ENCODE measurements at regions not wholly inside any gene's neighbourhood (a gene's known extent, or its start where the extent isn't known, plus 50 kb on each side); places are given as distances from the start of the nearest gene placed in this dataset.
"Not testable (repeated sequence)": the region's sequence is repeated elsewhere in the genome, so short reads cannot be mapped to it uniquely, and the experiment has no call there.

DNA sequence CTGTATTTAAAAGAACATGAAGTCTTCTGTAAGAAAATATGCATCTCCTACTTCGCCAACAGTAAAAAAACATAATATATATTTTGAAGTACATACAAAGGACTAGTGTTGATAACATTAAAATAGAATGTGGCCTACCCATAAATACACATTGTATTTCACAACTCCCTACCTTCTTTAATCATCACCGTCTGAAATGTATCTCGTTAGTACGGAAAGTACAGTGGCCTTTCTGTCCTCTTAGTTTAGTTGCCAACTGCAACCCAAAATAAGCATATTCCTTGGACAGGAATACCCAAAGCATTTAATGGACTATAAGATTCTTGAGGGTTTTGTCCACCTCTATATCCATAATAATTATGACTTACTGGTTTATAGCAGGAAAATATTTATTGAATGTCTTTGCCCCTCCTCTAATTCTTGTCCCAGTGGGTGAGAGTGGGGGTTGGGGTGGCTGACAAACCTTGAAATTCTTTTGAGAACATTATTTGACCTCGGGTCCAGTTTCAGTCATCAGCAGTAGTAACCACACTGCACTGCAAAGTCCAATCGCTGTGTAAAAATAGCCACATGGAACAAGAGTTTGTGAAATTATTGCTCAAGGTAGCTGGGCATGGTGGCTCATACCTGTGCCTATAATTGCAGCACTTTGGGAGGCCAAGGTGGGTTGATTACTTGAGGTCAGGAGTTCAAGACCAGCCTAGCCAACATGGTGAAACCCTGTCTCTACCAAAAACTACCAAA, 474.5 kb downstream of the KLHL13 start:
- Histone ChIP-seq H3K9me3 (ENCODE audit: low read depth, low read length) (no peaks in the 10 kb centered on the region), H3K4me3 (no peak overlapping the region), H3K27ac (no peak overlapping the region), H3K9ac (ENCODE audit: insufficient read length) (no peak overlapping the region), H3K36me3 (ENCODE audit: insufficient read depth, low read length) (no peaks in the 10 kb centered on the region)
- no peak for TF ChIP-seq EZH2 (IDR thresholded peaks at IDR 0.05)
- TF ChIP-seq POLR2AphosphoS5 (IDR thresholded peaks at IDR 0.05; ENCODE audit: borderline replicate concordance, low read depth, low read length): no peak
- TF ChIP-seq FOXP2 (optimal IDR thresholded peaks at IDR 0.05; ENCODE audit: control extremely low read depth, extremely low read length, insufficient read depth): no peak
- DNase-seq (ENCODE audit: low read depth, low spot score): no peak

GRCh38 chrX:117636826-117637225, 479.8 kb downstream of the KLHL13 start:
- TF ChIP-seq POLR2AphosphoS5 (IDR thresholded peaks at IDR 0.05; ENCODE audit: borderline replicate concordance, low read depth, low read length): no peak
- TF ChIP-seq EZH2 (IDR thresholded peaks at IDR 0.05): no peak
- no peak for TF ChIP-seq FOXP2 (optimal IDR thresholded peaks at IDR 0.05; ENCODE audit: control extremely low read depth, extremely low read length, insufficient read depth)
- Histone ChIP-seq H3K27ac (no peak overlapping the region), H3K9ac (ENCODE audit: insufficient read length) (no peak overlapping the region), H3K9me3 (ENCODE audit: low read depth, low read length) (no peaks in the 10 kb centered on the region), H3K36me3 (ENCODE audit: insufficient read depth, low read length) (no peaks in the 10 kb centered on the region), H3K4me3 (no peak overlapping the region)
- DNase-seq (ENCODE audit: low read depth, low spot score): no peak

GRCh38 chrX:117633277-117633676, 483.3 kb downstream of the KLHL13 start:
- DNase-seq (ENCODE audit: low read depth, low spot score): no peak
- no peak overlapping the region for H3K4me3 ChIP-seq
- TF ChIP-seq POLR2AphosphoS5 (IDR thresholded peaks at IDR 0.05; ENCODE audit: borderline replicate concordance, low read depth, low read length) (no peak), EZH2 (IDR thresholded peaks at IDR 0.05) (no peak), FOXP2 (optimal IDR thresholded peaks at IDR 0.05; ENCODE audit: control extremely low read depth, extremely low read length, insufficient read depth) (no peak)
- H3K36me3 ChIP-seq (ENCODE audit: insufficient read depth, low read length): no peaks in the 10 kb centered on the region
- H3K27ac ChIP-seq: no peak overlapping the region
- no peaks in the 10 kb centered on the region for H3K9me3 ChIP-seq (ENCODE audit: low read depth, low read length)
- no peak overlapping the region for H3K9ac ChIP-seq (ENCODE audit: insufficient read length)

GRCh38 chrX:117628381-117628780, 488.2 kb downstream of the KLHL13 start:
- Histone ChIP-seq H3K9ac (ENCODE audit: insufficient read length) (no peak overlapping the region), H3K27ac (no peak overlapping the region), H3K36me3 (ENCODE audit: insufficient read depth, low read length) (no peaks in the 10 kb centered on the region), H3K9me3 (ENCODE audit: low read depth, low read length) (no peaks in the 10 kb centered on the region), H3K4me3 (no peak overlapping the region)
- no peak for TF ChIP-seq FOXP2 (optimal IDR thresholded peaks at IDR 0.05; ENCODE audit: control extremely low read depth, extremely low read length, insufficient read depth)
- TF ChIP-seq EZH2 (IDR thresholded peaks at IDR 0.05): no peak
- TF ChIP-seq POLR2AphosphoS5 (IDR thresholded peaks at IDR 0.05; ENCODE audit: borderline replicate concordance, low read depth, low read length): no peak
- no peak for DNase-seq (ENCODE audit: low read depth, low spot score)

GRCh38 chrX:117610806-117611205, 505.8 kb downstream of the KLHL13 start:
- no peak for DNase-seq (ENCODE audit: low read depth, low spot score)
- H3K27ac ChIP-seq: no peak overlapping the region
- H3K36me3 ChIP-seq (ENCODE audit: insufficient read depth, low read length): no peaks in the 10 kb centered on the region
- no peak overlapping the region for H3K4me3 ChIP-seq
- TF ChIP-seq FOXP2 (optimal IDR thresholded peaks at IDR 0.05; ENCODE audit: control extremely low read depth, extremely low read length, insufficient read depth) (no peak), EZH2 (IDR thresholded peaks at IDR 0.05) (no peak), POLR2AphosphoS5 (IDR thresholded peaks at IDR 0.05; ENCODE audit: borderline replicate concordance, low read depth, low read length) (no peak)
- no peaks in the 10 kb centered on the region for H3K9me3 ChIP-seq (ENCODE audit: low read depth, low read length)
- no peak overlapping the region for H3K9ac ChIP-seq (ENCODE audit: insufficient read length)

DNA sequence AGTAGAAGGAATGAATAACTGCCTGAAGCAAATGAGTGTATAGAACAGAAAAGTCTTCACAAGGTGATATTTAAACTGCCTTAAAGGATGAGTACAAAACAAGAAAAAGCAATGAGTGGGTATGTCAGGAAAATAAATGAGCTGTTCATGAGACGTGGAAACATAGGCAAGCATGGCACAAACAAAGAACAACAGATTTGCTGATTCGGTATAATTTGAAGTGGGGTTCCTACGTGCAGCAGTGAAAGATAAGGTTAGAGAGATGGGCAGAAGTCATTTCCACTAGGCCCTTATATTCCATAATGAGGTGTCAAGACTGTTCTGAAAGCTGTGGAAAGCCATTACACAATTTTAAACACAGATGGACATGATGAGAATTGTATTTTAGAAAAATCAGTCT, 506.6 kb downstream of the KLHL13 start:
- H3K36me3 ChIP-seq (ENCODE audit: insufficient read depth, low read length): no peaks in the 10 kb centered on the region
- H3K9ac ChIP-seq (ENCODE audit: insufficient read length): no peak overlapping the region
- no peak overlapping the region for H3K27ac ChIP-seq
- H3K4me3 ChIP-seq: no peak overlapping the region
- no peak for TF ChIP-seq FOXP2 (optimal IDR thresholded peaks at IDR 0.05; ENCODE audit: control extremely low read depth, extremely low read length, insufficient read depth)
- TF ChIP-seq POLR2AphosphoS5 (IDR thresholded peaks at IDR 0.05; ENCODE audit: borderline replicate concordance, low read depth, low read length): no peak
- TF ChIP-seq EZH2 (IDR thresholded peaks at IDR 0.05): no peak
- H3K9me3 ChIP-seq (ENCODE audit: low read depth, low read length): no peaks in the 10 kb centered on the region
- no peak for DNase-seq (ENCODE audit: low read depth, low spot score)

- no peak overlapping the region for H3K4me3 ChIP-seq
- H3K27ac ChIP-seq: no peak overlapping the region
- DNase-seq (ENCODE audit: low read depth, low spot score): no peak
- no peak overlapping the region for H3K9ac ChIP-seq (ENCODE audit: insufficient read length)
- H3K9me3 ChIP-seq (ENCODE audit: low read depth, low read length): no peaks in the 10 kb centered on the region
- TF ChIP-seq POLR2AphosphoS5 (IDR thresholded peaks at IDR 0.05; ENCODE audit: borderline replicate concordance, low read depth, low read length) (no peak), FOXP2 (optimal IDR thresholded peaks at IDR 0.05; ENCODE audit: control extremely low read depth, extremely low read length, insufficient read depth) (no peak), EZH2 (IDR thresholded peaks at IDR 0.05) (no peak)
- no peaks in the 10 kb centered on the region for H3K36me3 ChIP-seq (ENCODE audit: insufficient read depth, low read length)
Measured at GRCh38 chrX:117607561-117607960, 509.0 kb downstream of the KLHL13 start.

- H3K9me3 ChIP-seq (ENCODE audit: low read depth, low read length); DNase-seq (ENCODE audit: low read depth, low spot score); H3K27ac ChIP-seq; H3K36me3 ChIP-seq (ENCODE audit: insufficient read depth, low read length); H3K9ac ChIP-seq (ENCODE audit: insufficient read length); H3K4me3 ChIP-seq: not testable (repeated sequence)
Measured at GRCh38 chrX:117606101-117606500, 510.5 kb downstream of the KLHL13 start.

GRCh38 chrX:117570160-117570559, 546.5 kb downstream of the KLHL13 start:
- no peaks in the 10 kb centered on the region for H3K9me3 ChIP-seq (ENCODE audit: low read depth, low read length)
- DNase-seq (ENCODE audit: low read depth, low spot score): no peak
- H3K27ac ChIP-seq: no peak overlapping the region
- no peak for TF ChIP-seq POLR2AphosphoS5 (IDR thresholded peaks at IDR 0.05; ENCODE audit: borderline replicate concordance, low read depth, low read length)
- TF ChIP-seq EZH2 (IDR thresholded peaks at IDR 0.05): no peak
- TF ChIP-seq FOXP2 (optimal IDR thresholded peaks at IDR 0.05; ENCODE audit: control extremely low read depth, extremely low read length, insufficient read depth): no peak
- no peak overlapping the region for H3K9ac ChIP-seq (ENCODE audit: insufficient read length)
- H3K4me3 ChIP-seq: no peak overlapping the region
- H3K36me3 ChIP-seq (ENCODE audit: insufficient read depth, low read length): no peaks in the 10 kb centered on the region
